HUES64 (cell line): ENCODE measurements at regions not wholly inside any gene's neighbourhood (a gene's known extent, or its start where the extent isn't known, plus 50 kb on each side); places are given as distances from the start of the nearest gene placed in this dataset.

Experiments used
- H3K27ac ChIP-seq: 2 replicates; pipeline ENCODE4 v1.7.0; 2013; ENCODE audit warnings: low read depth, low read length, inconsistent platforms
- H3K27me3 ChIP-seq: 2 replicates; pipeline ENCODE4 v1.6.1; 2013; ENCODE audit warnings: mild to moderate bottlenecking, low read length; ENCODE audit not compliant: insufficient read depth
- H3K36me3 ChIP-seq: 2 replicates; pipeline ENCODE4 v1.6.1; 2013; ENCODE audit warnings: mild to moderate bottlenecking, low read length; ENCODE audit not compliant: insufficient read depth
- H3K4me1 ChIP-seq: 2 replicates; pipeline ENCODE4 v1.6.1; 2013; ENCODE audit warnings: mild to moderate bottlenecking, low read length, moderate library complexity; ENCODE audit not compliant: insufficient read depth
- H3K4me3 ChIP-seq: 2 replicates; pipeline ENCODE4 v1.5.1; 2013; ENCODE audit warnings: mild to moderate bottlenecking, low read length, moderate library complexity
- H3K9ac ChIP-seq: 2 replicates; pipeline ENCODE4 v1.6.1; 2013; ENCODE audit warnings: mild to moderate bottlenecking, low read depth, low read length
- H3K9me3 ChIP-seq: 2 replicates; pipeline ENCODE4 v1.6.1; 2013; ENCODE audit warnings: low read depth, low read length; ENCODE audit not compliant: insufficient read depth
- WGBS: fragments of 150-250, 120-280 bp; methylation state at CpG from one replicate; pipeline ENCODE4 v1.1.7; 2013; ENCODE audit warnings: missing lambda C conversion rate; 5-methylcytosine and 5-hydroxymethylcytosine counted together

DNA sequence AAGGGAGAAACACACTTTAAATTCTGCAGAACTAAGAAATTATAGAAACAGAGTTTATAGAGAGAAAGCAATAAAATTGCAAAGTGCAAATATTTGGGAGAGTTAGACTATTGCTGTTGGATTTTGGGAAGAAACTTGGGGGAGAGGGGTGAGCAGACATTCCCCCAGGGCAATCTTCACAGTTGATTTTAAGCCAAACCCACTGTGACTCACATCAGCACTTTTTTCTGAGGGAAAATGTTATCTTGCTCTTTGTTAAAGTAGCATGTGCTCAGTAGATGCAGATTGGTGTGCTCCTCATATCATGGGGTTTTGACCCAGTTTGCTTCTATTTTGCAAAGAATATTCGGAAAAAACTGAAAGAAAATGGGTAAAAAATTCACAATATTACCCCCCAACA is 367.6 kb downstream of the CDH11 start:
- Histone ChIP-seq H3K4me1 (no peaks in the 10 kb centered on the region), H3K4me3 (no peak overlapping the region), H3K27ac (no peak overlapping the region), H3K36me3 (no peaks in the 10 kb centered on the region), H3K9me3 (no peaks in the 10 kb centered on the region), H3K27me3 (no peaks in the 10 kb centered on the region), H3K9ac (no peak overlapping the region)
- no CpG with 5 or more reads among the region's 1 CpG for WGBS

DNA sequence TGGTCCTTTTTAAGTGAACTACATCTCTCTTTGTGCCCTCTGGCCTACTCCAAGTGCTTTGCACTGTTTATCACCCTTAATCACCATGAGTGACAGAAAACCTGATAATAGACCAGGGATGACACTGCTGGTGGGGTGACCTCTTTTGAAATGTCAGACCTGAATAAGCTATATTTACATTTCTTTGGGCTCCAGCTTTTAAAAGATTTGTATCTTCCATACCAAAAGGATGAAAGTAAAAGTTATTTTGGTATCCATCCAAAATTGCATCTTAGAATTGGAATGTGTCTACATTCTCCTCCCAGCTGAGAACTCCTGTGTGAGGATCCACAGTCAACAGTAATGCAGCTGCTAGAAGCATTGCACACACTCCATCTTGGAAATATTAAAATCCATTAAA is 370.0 kb downstream of the CDH11 start:
- Histone ChIP-seq H3K27ac (no peak overlapping the region), H3K27me3 (no peaks in the 10 kb centered on the region), H3K9ac (no peak overlapping the region), H3K36me3 (no peaks in the 10 kb centered on the region), H3K9me3 (no peaks in the 10 kb centered on the region), H3K4me3 (no peak overlapping the region), H3K4me1 (no peaks in the 10 kb centered on the region)

DNA sequence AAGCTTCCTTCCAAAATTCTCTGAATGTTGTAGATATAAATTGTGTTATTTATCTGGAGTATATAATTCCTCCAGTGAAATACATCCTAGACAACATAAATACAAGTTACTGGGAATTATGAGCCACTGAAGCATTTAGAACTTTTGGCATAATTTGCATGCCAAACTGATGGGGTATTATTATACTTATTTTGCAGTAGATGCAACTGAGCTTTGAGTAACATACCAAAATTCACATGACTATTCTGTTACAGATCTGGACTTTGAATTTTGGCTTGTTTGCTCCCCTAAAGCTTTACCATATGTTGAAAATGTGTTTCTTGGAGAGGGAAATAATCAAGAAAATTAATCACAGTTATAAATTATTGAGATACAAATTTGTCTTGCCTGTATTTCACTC is 372.5 kb downstream of the CDH11 start:
- Histone ChIP-seq H3K27me3 (no peaks in the 10 kb centered on the region), H3K9me3 (no peaks in the 10 kb centered on the region), H3K4me1 (peaks cover 8% of the 10 kb centered on the region; the same call in 1 of the 2 replicates), H3K27ac (no peak overlapping the region), H3K9ac (no peak overlapping the region), H3K36me3 (no peaks in the 10 kb centered on the region), H3K4me3 (no peak overlapping the region)

- H3K9me3 ChIP-seq = no peaks in the 10 kb centered on the region
- 84% methylated on average over 4 of the region's 4 CpGs for WGBS
Observed at GRCh38 chr16:64745258-64745930, 376.5 kb downstream of the CDH11 start.

GRCh38 chr16:64742455-64743223 is 379.2 kb downstream of the CDH11 start:
- H3K9ac ChIP-seq = no peak overlapping the region
- no peak overlapping the region for H3K4me3 ChIP-seq
- no peaks in the 10 kb centered on the region for H3K9me3 ChIP-seq
- H3K4me1 ChIP-seq = peaks cover 8% of the 10 kb centered on the region; the same call in 1 of the 2 replicates
- no peaks in the 10 kb centered on the region for H3K27me3 ChIP-seq
- 82% methylated on average over 2 of the region's 3 CpGs for WGBS
- H3K36me3 ChIP-seq = no peaks in the 10 kb centered on the region
- H3K27ac ChIP-seq = no peak overlapping the region

More at GRCh38 chr16:64745258-64745930, 376.5 kb downstream of the CDH11 start:
- no peak overlapping the region for H3K9ac ChIP-seq
- peaks cover 8% of the 10 kb centered on the region; the same call in 1 of the 2 replicates for H3K4me1 ChIP-seq
- no peak overlapping the region for H3K27ac ChIP-seq
- H3K27me3 ChIP-seq = no peaks in the 10 kb centered on the region
- no peaks in the 10 kb centered on the region for H3K36me3 ChIP-seq
- H3K4me3 ChIP-seq = no peak overlapping the region

- Histone ChIP-seq H3K27me3 (no peaks in the 10 kb centered on the region), H3K27ac (no peak overlapping the region), H3K4me1 (peaks cover 3% of the 10 kb centered on the region; the same call in 1 of the 2 replicates), H3K9me3 (no peaks in the 10 kb centered on the region), H3K4me3 (no peak overlapping the region), H3K36me3 (no peaks in the 10 kb centered on the region), H3K9ac (no peak overlapping the region)
- 82% methylated on average over 1 of the region's 2 CpGs for WGBS
Observed at GRCh38 chr16:64740261-64740660, 381.6 kb downstream of the CDH11 start.

GRCh38 chr16:64738321-64738960 is 383.4 kb downstream of the CDH11 start:
- Histone ChIP-seq H3K9me3 (no peaks in the 10 kb centered on the region), H3K4me1 (no peaks in the 10 kb centered on the region), H3K27me3 (no peaks in the 10 kb centered on the region), H3K27ac (no peak overlapping the region), H3K4me3 (no peak overlapping the region), H3K9ac (no peak overlapping the region), H3K36me3 (no peaks in the 10 kb centered on the region)
- 94% methylated on average over 1 of the region's 1 CpG for WGBS

DNA sequence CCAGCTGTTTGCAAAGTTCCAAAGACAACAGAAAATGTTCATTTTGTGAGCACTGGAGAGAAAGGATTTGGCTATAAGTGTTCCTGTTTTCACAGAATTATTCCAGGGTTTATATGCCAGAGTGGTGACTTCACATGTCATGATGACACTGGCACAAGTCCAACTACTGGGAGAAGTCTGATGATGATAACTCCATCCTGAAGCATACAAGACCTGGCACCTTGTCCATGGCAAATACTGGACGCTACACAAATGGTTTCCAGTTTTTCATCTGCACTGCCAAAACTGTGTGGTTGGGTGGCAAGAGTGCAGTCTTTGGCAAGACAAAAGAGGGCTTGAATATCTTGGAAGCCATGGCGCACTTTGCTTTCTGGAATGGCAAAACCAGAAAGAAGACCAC is 385.0 kb downstream of the CDH11 start:
- H3K9ac ChIP-seq = no peak overlapping the region
- no peaks in the 10 kb centered on the region for H3K36me3 ChIP-seq
- 90% methylated on average over 2 of the region's 2 CpGs for WGBS
- no peaks in the 10 kb centered on the region for H3K27me3 ChIP-seq
- no peaks in the 10 kb centered on the region for H3K9me3 ChIP-seq
- no peak overlapping the region for H3K4me3 ChIP-seq
- no peaks in the 10 kb centered on the region for H3K4me1 ChIP-seq
- H3K27ac ChIP-seq = no peak overlapping the region

GRCh38 chr16:64731891-64732290 is 390.0 kb downstream of the CDH11 start:
- Histone ChIP-seq H3K36me3 (no peaks in the 10 kb centered on the region), H3K4me3 (no peak overlapping the region), H3K9me3 (no peaks in the 10 kb centered on the region), H3K27ac (no peak overlapping the region), H3K27me3 (no peaks in the 10 kb centered on the region), H3K4me1 (no peaks in the 10 kb centered on the region), H3K9ac (no peak overlapping the region)
- WGBS = 96% methylated on average over 1 of the region's 1 CpG

GRCh38 chr16:64730261-64730660 is 391.6 kb downstream of the CDH11 start:
- H3K4me1 ChIP-seq = no peaks in the 10 kb centered on the region
- no peak overlapping the region for H3K9ac ChIP-seq
- no peak overlapping the region for H3K4me3 ChIP-seq
- H3K27ac ChIP-seq = no peak overlapping the region
- H3K36me3 ChIP-seq = no peaks in the 10 kb centered on the region
- no peaks in the 10 kb centered on the region for H3K9me3 ChIP-seq
- WGBS = 80% methylated on average over 1 of the region's 2 CpGs
- no peaks in the 10 kb centered on the region for H3K27me3 ChIP-seq

- no peaks in the 10 kb centered on the region for H3K27me3 ChIP-seq
- H3K9ac ChIP-seq = no peak overlapping the region
- no peak overlapping the region for H3K27ac ChIP-seq
- H3K4me1 ChIP-seq = no peaks in the 10 kb centered on the region
- no peaks in the 10 kb centered on the region for H3K9me3 ChIP-seq
- H3K36me3 ChIP-seq = no peaks in the 10 kb centered on the region
- 91% methylated on average over 5 of the region's 5 CpGs for WGBS
- H3K4me3 ChIP-seq = no peak overlapping the region
Observed at GRCh38 chr16:64724339-64724738, 397.5 kb downstream of the CDH11 start.
